Coronary artery (tissue), 2 donors: ENCODE measurements at regions not wholly inside any gene's neighbourhood (a gene's known extent, or its start where the extent isn't known, plus 50 kb on each side); places are given as distances from the start of the nearest gene placed in this dataset.

Experiments
- DNase-seq: peaks from one replicate; pipeline ENCODE4 v3.0.0-alpha.2; 2017; ENCODE audit warnings: low spot score
- H3K27ac ChIP-seq, 2 donors: fragments of 200-600 bp; sonication (generic); one replicate each; pipeline ENCODE4 v1.5.1; 2016 to 2019
- H3K4me3 ChIP-seq: fragments of 200-600 bp; sonication (generic); 2 replicates; pipeline ENCODE4 v1.5.1; 2016; ENCODE audit warnings: mild to moderate bottlenecking, moderate library complexity
- CTCF ChIP-seq: fragments of 200-600 bp; sonication (generic); IDR thresholded peaks from one replicate; pipeline ENCODE4 v1.5.1; 2019; ENCODE audit warnings: antibody characterized with exemption

GRCh38 chr4:138909587-138909986 is 106.0 kb upstream of the NOCT start:
- no peak for DNase-seq
- no peak overlapping the region for H3K4me3 ChIP-seq
- TF ChIP-seq CTCF, result no peak
- no peak overlapping the region for H3K27ac ChIP-seq

GRCh38 chr4:138908134-138908533 is 107.4 kb upstream of the NOCT start:
- DNase-seq, result no peak
- Histone ChIP-seq H3K4me3 (no peak overlapping the region), H3K27ac (no peak overlapping the region)
- TF ChIP-seq CTCF, result no peak

GRCh38 chr4:138907174-138907573 is 108.4 kb upstream of the NOCT start:
- no peak for TF ChIP-seq CTCF
- no peak for DNase-seq
- no peak overlapping the region for H3K4me3 ChIP-seq
- no peak overlapping the region for H3K27ac ChIP-seq

GRCh38 chr4:138904793-138905192 is 110.8 kb upstream of the NOCT start:
- Histone ChIP-seq H3K4me3 (no peak overlapping the region), H3K27ac (no peak overlapping the region)
- DNase-seq, result no peak
- TF ChIP-seq CTCF, result no peak

GRCh38 chr4:138903185-138903584 is 112.4 kb upstream of the NOCT start:
- H3K27ac ChIP-seq, result no peak overlapping the region
- no peak overlapping the region for H3K4me3 ChIP-seq
- no peak for DNase-seq
- TF ChIP-seq CTCF, result no peak

GRCh38 chr4:138902705-138903104 is 112.9 kb upstream of the NOCT start:
- TF ChIP-seq CTCF, result no peak
- no peak overlapping the region for H3K4me3 ChIP-seq
- no peak overlapping the region for H3K27ac ChIP-seq
- no peak for DNase-seq

- Histone ChIP-seq H3K4me3 (no peak overlapping the region), H3K27ac (no peak overlapping the region)
- TF ChIP-seq CTCF, result no peak
- no peak for DNase-seq
These were observed 114.4 kb upstream of the NOCT start for GRCh38 chr4:138901177-138901576.
